AG04449 (cell line): ENCODE measurements at regions not wholly inside any gene's neighbourhood (a gene's known extent, or its start where the extent isn't known, plus 50 kb on each side); places are given as distances from the start of the nearest gene placed in this dataset.

Experiments used
- CTCF ChIA-PET: fragments of 350-600 bp; formaldehyde crosslinking; extraction: SDS; loops from one replicate; lab custom pipeline; 2021; ENCODE audit warnings: antibody characterized with exemption; lab: Yijun Ruan, JAX
- POLR2A ChIA-PET: fragments of 400-600, 350-600 bp; formaldehyde crosslinking; extraction: SDS; loops from one replicate; lab custom pipeline; 2020; ENCODE audit warnings: antibody characterized with exemption, inconsistent platforms; lab: Yijun Ruan, JAX
- DNase-seq: peaks from one replicate; pipeline ENCODE4 v3.0.0-alpha.2; 2010; ENCODE audit warnings: low read depth, low spot score
- H3K4me3 ChIP-seq: 2 replicates; pipeline ENCODE4 v1.5.1; 2011; ENCODE audit warnings: low read depth, mild to moderate bottlenecking, control low read depth, low read length
- TF ChIP-seq, protein P1 (sequence below): IDR thresholded peaks from one replicate; pipeline ENCODE4 v1.5.1; 2011; ENCODE audit warnings: mild to moderate bottlenecking, moderate library complexity, low read length, control low read depth, inconsistent platforms; ENCODE audit not compliant: insufficient read depth; ENCODE audit errors: missing control alignments

DNA sequence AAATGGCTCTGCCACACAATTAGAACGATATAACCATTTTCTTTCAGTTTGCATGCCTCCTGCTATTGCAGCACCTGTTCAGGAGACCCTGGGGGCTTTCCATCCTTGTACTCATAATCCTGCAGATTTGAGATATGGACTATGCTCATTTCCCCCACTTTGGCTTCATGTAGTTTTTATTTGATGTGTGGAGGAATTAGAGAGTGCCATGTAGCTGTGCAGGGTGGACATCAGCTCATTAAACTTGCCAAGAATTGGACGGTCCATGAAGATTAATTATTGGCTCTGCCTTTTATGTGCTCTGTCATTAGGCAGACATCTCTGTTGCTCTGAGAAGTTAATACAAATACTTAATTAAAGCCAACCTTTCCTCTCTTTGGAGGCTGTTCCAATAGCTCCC lies 66.2 kb upstream of the CD83 start:
- H3K4me3 ChIP-seq: no peak overlapping the region
- CTCF ChIA-PET: interaction anchor here (1.0 to 17.6 kb wide), 5 partner anchors 14 to 256 kb away, joined by 3 to 467 read pairs (median 6); partner anchors contain the start of gene RNF182
- no peak for DNase-seq
- TF ChIP-seq, protein P1, sequence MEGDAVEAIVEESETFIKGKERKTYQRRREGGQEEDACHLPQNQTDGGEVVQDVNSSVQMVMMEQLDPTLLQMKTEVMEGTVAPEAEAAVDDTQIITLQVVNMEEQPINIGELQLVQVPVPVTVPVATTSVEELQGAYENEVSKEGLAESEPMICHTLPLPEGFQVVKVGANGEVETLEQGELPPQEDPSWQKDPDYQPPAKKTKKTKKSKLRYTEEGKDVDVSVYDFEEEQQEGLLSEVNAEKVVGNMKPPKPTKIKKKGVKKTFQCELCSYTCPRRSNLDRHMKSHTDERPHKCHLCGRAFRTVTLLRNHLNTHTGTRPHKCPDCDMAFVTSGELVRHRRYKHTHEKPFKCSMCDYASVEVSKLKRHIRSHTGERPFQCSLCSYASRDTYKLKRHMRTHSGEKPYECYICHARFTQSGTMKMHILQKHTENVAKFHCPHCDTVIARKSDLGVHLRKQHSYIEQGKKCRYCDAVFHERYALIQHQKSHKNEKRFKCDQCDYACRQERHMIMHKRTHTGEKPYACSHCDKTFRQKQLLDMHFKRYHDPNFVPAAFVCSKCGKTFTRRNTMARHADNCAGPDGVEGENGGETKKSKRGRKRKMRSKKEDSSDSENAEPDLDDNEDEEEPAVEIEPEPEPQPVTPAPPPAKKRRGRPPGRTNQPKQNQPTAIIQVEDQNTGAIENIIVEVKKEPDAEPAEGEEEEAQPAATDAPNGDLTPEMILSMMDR: no peak
- POLR2A ChIA-PET: no interaction called here

DNA sequence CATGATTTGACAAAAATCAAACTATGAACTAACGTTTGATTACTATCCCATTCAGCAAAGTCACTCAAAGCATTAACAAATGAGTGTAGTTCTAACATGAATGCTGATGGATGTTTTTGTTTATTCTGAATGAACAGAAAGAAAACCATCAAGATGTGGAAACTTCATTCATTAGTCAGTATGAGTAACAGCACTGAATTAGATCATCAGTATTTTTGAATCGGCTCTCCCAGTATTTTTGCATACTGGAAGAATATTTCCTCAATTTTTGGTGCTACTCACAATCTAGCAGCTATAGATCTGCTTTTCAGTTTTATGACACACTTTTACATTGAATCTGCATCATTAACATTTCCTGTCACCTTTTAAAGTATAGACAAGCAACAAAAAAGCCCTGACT lies 63.8 kb upstream of the CD83 start:
- no peak for DNase-seq
- TF ChIP-seq, protein P1: no peak
- CTCF ChIA-PET: interaction anchor here (0.8 to 17.6 kb wide), 3 partner anchors 11 to 137 kb away, joined by 4 to 467 read pairs (median 183); partner anchors contain the start of gene RNF182
- H3K4me3 ChIP-seq: no peak overlapping the region
- POLR2A ChIA-PET: no interaction called here

DNA sequence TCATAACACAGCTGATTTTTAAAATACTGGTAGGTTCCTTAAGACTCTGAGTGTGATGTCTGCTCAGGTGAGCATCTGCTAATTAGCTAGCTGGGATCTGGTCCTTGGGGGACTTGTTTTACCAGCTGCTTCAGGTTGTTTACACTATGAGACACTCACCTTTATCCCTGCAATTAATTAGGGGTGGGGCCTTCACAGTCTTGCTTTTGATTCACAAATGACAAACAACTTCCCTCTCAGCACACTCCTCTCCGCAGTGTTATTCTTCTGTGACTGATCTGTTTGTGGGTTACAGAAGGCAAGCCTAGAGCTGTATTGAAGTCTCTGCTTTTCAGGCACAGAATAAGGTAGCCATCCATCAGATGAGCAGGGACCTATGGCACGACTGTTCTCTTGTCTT lies 62.0 kb upstream of the CD83 start:
- no peak overlapping the region for H3K4me3 ChIP-seq
- ChIA-PET POLR2A (no interaction called here), CTCF (interaction anchor here (5.5 to 15.7 kb wide), 3 partner anchors 10 to 142 kb away, joined by 57 to 530 read pairs (median 183); no protein-coding TSS in a partner anchor)
- no peak for DNase-seq
- TF ChIP-seq, protein P1: no peak

DNA sequence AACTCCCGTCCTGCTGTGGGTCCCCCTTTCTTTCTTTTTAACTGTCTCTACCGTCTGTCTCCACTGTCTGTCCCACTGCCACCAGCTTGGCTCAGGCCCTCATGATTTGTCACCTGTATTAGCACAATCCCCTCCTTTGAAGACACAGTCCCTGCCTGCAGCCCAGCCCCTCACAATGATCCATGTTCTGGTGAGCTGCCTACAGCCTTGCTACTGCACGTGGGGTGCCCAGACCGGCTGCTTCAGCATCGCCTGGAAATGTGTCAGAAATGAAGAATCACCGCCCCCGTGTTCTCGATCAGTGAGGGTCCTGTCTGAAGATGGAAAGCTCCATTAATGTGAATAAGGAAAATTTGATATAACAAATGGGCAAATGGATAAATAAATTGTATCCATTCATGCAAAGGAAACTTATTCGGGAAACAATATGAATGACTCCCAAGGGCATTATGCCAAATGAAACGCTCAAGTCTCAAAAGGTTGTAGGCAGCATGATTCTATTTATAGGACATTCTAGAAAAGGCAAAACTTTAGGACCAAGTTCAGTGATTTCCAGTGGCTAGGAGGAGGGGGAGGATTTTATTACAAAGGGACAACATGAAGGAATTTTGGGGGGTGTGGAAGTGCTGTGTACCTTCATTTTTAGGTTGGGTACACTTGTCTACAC lies 59.4 kb upstream of the CD83 start:
- DNase-seq: no peak
- TF ChIP-seq, protein P1: no peak
- CTCF ChIA-PET: interaction anchor here (1.2 to 15.7 kb wide), 5 partner anchors 9 to 145 kb away, joined by 3 to 530 read pairs (median 27); no protein-coding TSS in a partner anchor
- POLR2A ChIA-PET: no interaction called here
- H3K4me3 ChIP-seq: no peak overlapping the region

DNA sequence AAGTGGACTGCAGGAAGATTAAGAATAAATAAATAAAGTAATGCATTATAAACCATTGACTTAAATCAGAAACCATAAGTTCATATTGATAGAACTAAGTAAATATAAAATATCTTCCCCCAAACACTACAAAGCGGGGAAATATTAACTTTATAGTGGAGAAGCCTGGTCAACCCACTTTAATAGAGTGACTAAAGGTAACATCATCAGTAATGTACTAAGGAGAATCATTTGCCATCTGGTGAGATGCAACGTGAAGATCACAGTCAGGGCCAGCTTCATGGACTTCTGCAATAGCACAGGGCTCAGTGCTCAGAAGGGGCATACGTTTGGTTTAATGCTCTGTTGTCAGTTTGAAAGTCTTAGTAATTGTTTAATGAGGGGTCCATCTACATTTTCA lies 58.8 kb upstream of the CD83 start:
- TF ChIP-seq, protein P1: no peak
- DNase-seq: no peak
- ChIA-PET CTCF (interaction anchor here (3.1 to 15.7 kb wide), 3 partner anchors 8 to 145 kb away, joined by 27 to 530 read pairs (median 57); no protein-coding TSS in a partner anchor), POLR2A (no interaction called here)
- H3K4me3 ChIP-seq: no peak overlapping the region

DNA sequence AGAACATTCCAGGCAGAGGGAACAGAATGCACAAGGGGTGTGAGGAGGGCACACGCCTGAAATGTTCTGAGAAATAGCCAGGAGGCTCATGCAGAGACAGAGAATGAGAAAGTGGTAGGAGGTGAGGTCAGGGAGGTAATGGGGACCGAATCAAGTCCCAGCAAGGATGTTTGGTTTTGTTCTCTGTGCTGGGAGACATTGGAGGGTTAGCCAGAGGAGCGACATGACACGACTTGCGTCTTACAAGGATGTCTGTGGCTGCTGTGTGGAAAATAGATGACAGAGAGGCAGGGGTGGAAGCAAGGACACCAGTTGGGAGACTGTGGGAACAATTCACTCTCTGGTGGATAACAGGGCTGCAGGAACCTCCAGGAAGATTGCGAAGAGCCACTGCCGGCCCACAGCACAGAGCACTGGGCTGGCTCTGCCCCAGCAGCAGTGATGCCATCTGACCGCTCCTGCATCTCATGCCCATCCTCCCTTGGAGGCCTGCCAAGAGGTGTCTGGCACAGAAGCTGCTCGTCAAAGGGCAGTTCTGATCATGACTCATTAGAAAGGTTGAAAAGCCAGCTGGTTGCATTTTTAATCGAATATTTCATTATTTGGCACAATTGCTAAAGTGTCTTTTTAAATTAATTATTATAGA lies 57.7 kb upstream of the CD83 start:
- TF ChIP-seq, protein P1: no peak
- no peak overlapping the region for H3K4me3 ChIP-seq
- CTCF ChIA-PET: interaction anchor here (5.5 to 15.7 kb wide), 2 partner anchors 14 to 146 kb away, joined by 57 to 530 read pairs; no protein-coding TSS in a partner anchor
- DNase-seq: no peak
- POLR2A ChIA-PET: no interaction called here
